Adrenal gland (tissue), 5 donors: ENCODE measurements at regions not wholly inside any gene's neighbourhood (a gene's known extent, or its start where the extent isn't known, plus 50 kb on each side); places are given as distances from the start of the nearest gene placed in this dataset.
"Not testable (repeated sequence)": the region's sequence is repeated elsewhere in the genome, so short reads cannot be mapped to it uniquely, and the experiment has no call there.

Experiments
- CTCF ChIP-seq, 6 experiments: fragments of 450-650 bp in 4 of 6; fragments of 200-600 bp in 2 of 6; sonication (generic) in 1 of 6; IDR thresholded peaks; 1 replicate in 5 of 6; 2 replicates in 1 of 6; pipeline versions ENCODE4 v1.5.1 to v1.8.0; 2016 to 2021; ENCODE audit warnings: antibody characterized with exemption in 6 of 6, mild to moderate bottlenecking in 2 of 6, moderate library complexity in 1 of 6
- POLR2A ChIP-seq, 2 donors: fragments of 450-650 bp; IDR thresholded peaks; one replicate each; pipeline ENCODE4 v1.6.1; 2017; ENCODE audit warnings: antibody characterized with exemption in 2 of 2, mild to moderate bottlenecking in 2 of 2, moderate library complexity in 1 of 2
- donor health status: DM: no; HTN: no; CAD: no.

- not testable (repeated sequence) for TF ChIP-seq POLR2A, CTCF (IDR thresholded peaks at IDR 0.05)
Observed at GRCh38 chr4:37746852-37747251, 60.7 kb upstream of the RELL1 start.
